ENCODE measurements at regions not wholly inside any gene's neighbourhood (a gene's known extent, or its start where the extent isn't known, plus 50 kb on each side); places are given as distances from the start of the nearest gene placed in this dataset.

DNA sequence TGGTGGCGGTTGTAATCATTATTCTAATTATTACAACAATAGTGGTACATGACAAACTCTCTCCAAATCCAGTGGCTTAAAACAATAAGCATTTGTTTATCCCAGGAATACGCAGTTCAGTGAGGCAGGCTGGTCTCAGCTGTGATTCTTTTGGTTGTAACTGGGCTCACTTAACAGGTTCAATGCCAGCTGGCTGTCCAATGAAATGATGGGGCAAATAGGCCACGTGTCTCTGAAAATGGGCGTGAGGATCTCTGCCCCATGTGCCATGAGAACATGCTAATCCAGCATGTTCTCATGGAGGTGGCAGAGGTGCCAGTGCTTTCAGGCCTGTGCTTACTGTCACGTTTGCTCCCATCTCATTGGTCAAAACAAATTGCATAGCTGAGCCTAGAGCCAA, 73.1 kb upstream of the CLMN start:
- H3K27me3 ChIP-seq (ENCODE audit: control insufficient read depth in 1 of 2, insufficient read depth in 2 of 2, low read length in 2 of 2): no peaks in the 10 kb centered on the region
- H3K4me1 ChIP-seq (ENCODE audit: insufficient read depth, low read length): no peaks in the 10 kb centered on the region
- no peak overlapping the region for H3K9ac ChIP-seq (ENCODE audit: low read length)
- H3K27ac ChIP-seq (ENCODE audit: low read depth, low read length): no peak overlapping the region
- H3K36me3 ChIP-seq (ENCODE audit: insufficient read depth, low read length): no peaks in the 10 kb centered on the region
- H3K4me3 ChIP-seq (ENCODE audit: low read depth in 1 of 2, low read length in 2 of 2): no peak overlapping the region
- H3K9me3 ChIP-seq (ENCODE audit: low read length): no peaks in the 10 kb centered on the region

DNA sequence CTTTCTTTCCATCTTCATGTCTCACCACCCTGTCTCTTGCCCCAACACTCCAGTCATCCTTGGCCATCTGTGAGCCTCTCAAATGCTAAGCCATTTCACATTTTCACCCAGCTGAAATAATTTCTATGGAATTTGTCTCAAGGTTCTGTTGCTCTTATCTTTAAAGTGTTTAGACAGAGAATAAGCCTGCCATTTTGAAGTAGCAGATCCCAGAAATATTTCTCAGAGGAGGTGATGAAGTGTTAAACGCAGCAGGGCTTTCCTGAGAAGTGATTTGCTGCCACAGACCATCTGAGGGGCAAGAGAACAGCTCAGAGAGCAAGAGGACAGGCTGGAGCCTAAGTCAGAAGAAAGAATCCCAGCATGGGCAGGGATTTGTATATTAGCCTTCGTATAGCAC, 71.6 kb upstream of the CLMN start:
- Histone ChIP-seq H3K27me3 (ENCODE audit: control insufficient read depth in 1 of 2, insufficient read depth in 2 of 2, low read length in 2 of 2) (no peaks in the 10 kb centered on the region), H3K27ac (ENCODE audit: low read depth, low read length) (no peak overlapping the region), H3K36me3 (ENCODE audit: insufficient read depth, low read length) (no peaks in the 10 kb centered on the region), H3K9ac (ENCODE audit: low read length) (no peak overlapping the region), H3K4me1 (ENCODE audit: insufficient read depth, low read length) (no peaks in the 10 kb centered on the region), H3K4me3 (ENCODE audit: low read depth in 1 of 2, low read length in 2 of 2) (no peak overlapping the region), H3K9me3 (ENCODE audit: low read length) (no peaks in the 10 kb centered on the region)

GRCh38 chr14:95389471-95390011, 69.8 kb upstream of the CLMN start:
- no peak overlapping the region for H3K9ac ChIP-seq (ENCODE audit: low read length)
- H3K9me3 ChIP-seq (ENCODE audit: low read length): no peaks in the 10 kb centered on the region
- no peak overlapping the region for H3K4me3 ChIP-seq (ENCODE audit: low read depth in 1 of 2, low read length in 2 of 2)
- H3K27me3 ChIP-seq (ENCODE audit: control insufficient read depth in 1 of 2, insufficient read depth in 2 of 2, low read length in 2 of 2): no peaks in the 10 kb centered on the region
- no peaks in the 10 kb centered on the region for H3K4me1 ChIP-seq (ENCODE audit: insufficient read depth, low read length)
- no peaks in the 10 kb centered on the region for H3K36me3 ChIP-seq (ENCODE audit: insufficient read depth, low read length)
- no peak overlapping the region for H3K27ac ChIP-seq (ENCODE audit: low read depth, low read length)

DNA sequence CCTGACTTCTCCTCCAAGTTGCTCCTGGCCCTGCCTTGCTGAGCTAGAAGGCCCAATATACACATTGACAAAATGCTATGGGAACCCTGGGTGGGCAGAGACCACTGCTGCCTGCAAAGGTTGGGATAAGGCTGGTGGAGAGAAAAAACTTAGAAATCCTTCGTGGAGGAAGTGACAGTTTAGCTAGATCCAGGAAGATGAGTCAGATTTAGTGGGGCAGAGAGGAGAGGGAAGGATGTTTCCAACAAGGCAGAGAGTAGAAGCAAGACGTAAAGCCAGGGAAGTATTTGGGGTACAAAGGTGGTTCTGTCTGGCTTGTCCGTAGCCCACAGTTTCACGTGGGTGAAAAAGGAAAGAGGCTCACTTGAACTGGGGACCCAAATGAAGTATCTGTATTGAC, 69.0 kb upstream of the CLMN start:
- Histone ChIP-seq H3K27ac (ENCODE audit: low read depth, low read length) (no peak overlapping the region), H3K9ac (ENCODE audit: low read length) (no peak overlapping the region), H3K4me3 (ENCODE audit: low read depth in 1 of 2, low read length in 2 of 2) (no peak overlapping the region), H3K9me3 (ENCODE audit: low read length) (no peaks in the 10 kb centered on the region), H3K4me1 (ENCODE audit: insufficient read depth, low read length) (no peaks in the 10 kb centered on the region), H3K36me3 (ENCODE audit: insufficient read depth, low read length) (no peaks in the 10 kb centered on the region), H3K27me3 (ENCODE audit: control insufficient read depth in 1 of 2, insufficient read depth in 2 of 2, low read length in 2 of 2) (no peaks in the 10 kb centered on the region)

GRCh38 chr14:95387826-95388445, 68.2 kb upstream of the CLMN start:
- Histone ChIP-seq H3K27ac (ENCODE audit: low read depth, low read length) (no peak overlapping the region), H3K27me3 (ENCODE audit: control insufficient read depth in 1 of 2, insufficient read depth in 2 of 2, low read length in 2 of 2) (no peaks in the 10 kb centered on the region), H3K9me3 (ENCODE audit: low read length) (no peaks in the 10 kb centered on the region), H3K4me3 (ENCODE audit: low read depth in 1 of 2, low read length in 2 of 2) (no peak overlapping the region), H3K9ac (ENCODE audit: low read length) (no peak overlapping the region), H3K36me3 (ENCODE audit: insufficient read depth, low read length) (no peaks in the 10 kb centered on the region), H3K4me1 (ENCODE audit: insufficient read depth, low read length) (no peaks in the 10 kb centered on the region)

GRCh38 chr14:95386536-95387095, 66.9 kb upstream of the CLMN start:
- Histone ChIP-seq H3K27ac (ENCODE audit: low read depth, low read length) (no peak overlapping the region), H3K9me3 (ENCODE audit: low read length) (no peaks in the 10 kb centered on the region), H3K27me3 (ENCODE audit: control insufficient read depth in 1 of 2, insufficient read depth in 2 of 2, low read length in 2 of 2) (no peaks in the 10 kb centered on the region), H3K36me3 (ENCODE audit: insufficient read depth, low read length) (no peaks in the 10 kb centered on the region), H3K9ac (ENCODE audit: low read length) (no peak overlapping the region), H3K4me3 (ENCODE audit: low read depth in 1 of 2, low read length in 2 of 2) (no peak overlapping the region), H3K4me1 (ENCODE audit: insufficient read depth, low read length) (no peaks in the 10 kb centered on the region)

- no peaks in the 10 kb centered on the region for H3K27me3 ChIP-seq (ENCODE audit: control insufficient read depth in 1 of 2, insufficient read depth in 2 of 2, low read length in 2 of 2)
Observed at GRCh38 chr14:95385701-95386100, 66.0 kb upstream of the CLMN start.

GRCh38 chr14:95382747-95383146, 63.0 kb upstream of the CLMN start:
- H3K9ac ChIP-seq (ENCODE audit: low read length): no peak overlapping the region
- no peaks in the 10 kb centered on the region for H3K4me1 ChIP-seq (ENCODE audit: insufficient read depth, low read length)
- no peaks in the 10 kb centered on the region for H3K36me3 ChIP-seq (ENCODE audit: insufficient read depth, low read length)
- H3K27me3 ChIP-seq (ENCODE audit: control insufficient read depth in 1 of 2, insufficient read depth in 2 of 2, low read length in 2 of 2): no peaks in the 10 kb centered on the region
- peaks cover 7% of the 10 kb centered on the region for H3K9me3 ChIP-seq (ENCODE audit: low read length)
- no peak overlapping the region for H3K4me3 ChIP-seq (ENCODE audit: low read depth in 1 of 2, low read length in 2 of 2)
- H3K27ac ChIP-seq (ENCODE audit: low read depth, low read length): no peak overlapping the region

More at GRCh38 chr14:95385701-95386100, 66.0 kb upstream of the CLMN start:
- Histone ChIP-seq H3K36me3 (ENCODE audit: insufficient read depth, low read length) (no peaks in the 10 kb centered on the region), H3K9me3 (ENCODE audit: low read length) (peaks cover under 1% of the 10 kb centered on the region), H3K9ac (ENCODE audit: low read length) (no peak overlapping the region), H3K4me3 (ENCODE audit: low read depth in 1 of 2, low read length in 2 of 2) (no peak overlapping the region), H3K27ac (ENCODE audit: low read depth, low read length) (no peak overlapping the region), H3K4me1 (ENCODE audit: insufficient read depth, low read length) (no peaks in the 10 kb centered on the region)

GRCh38 chr14:95381726-95382125, 62.0 kb upstream of the CLMN start:
- H3K9me3 ChIP-seq (ENCODE audit: low read length): peaks cover 7% of the 10 kb centered on the region
- no peak overlapping the region for H3K27ac ChIP-seq (ENCODE audit: low read depth, low read length)
- no peaks in the 10 kb centered on the region for H3K27me3 ChIP-seq (ENCODE audit: control insufficient read depth in 1 of 2, insufficient read depth in 2 of 2, low read length in 2 of 2)
- no peaks in the 10 kb centered on the region for H3K36me3 ChIP-seq (ENCODE audit: insufficient read depth, low read length)
- H3K4me3 ChIP-seq (ENCODE audit: low read depth in 1 of 2, low read length in 2 of 2): no peak overlapping the region
- no peaks in the 10 kb centered on the region for H3K4me1 ChIP-seq (ENCODE audit: insufficient read depth, low read length)
- H3K9ac ChIP-seq (ENCODE audit: low read length): no peak overlapping the region

- no peaks in the 10 kb centered on the region for H3K27me3 ChIP-seq (ENCODE audit: control insufficient read depth in 1 of 2, insufficient read depth in 2 of 2, low read length in 2 of 2)
Observed at GRCh38 chr14:95380350-95381042, 60.8 kb upstream of the CLMN start.

GRCh38 chr14:95379634-95380033, 59.9 kb upstream of the CLMN start:
- no peaks in the 10 kb centered on the region for H3K27me3 ChIP-seq (ENCODE audit: control insufficient read depth in 1 of 2, insufficient read depth in 2 of 2, low read length in 2 of 2)
- H3K9me3 ChIP-seq (ENCODE audit: low read length): peaks cover 7% of the 10 kb centered on the region
- H3K36me3 ChIP-seq (ENCODE audit: insufficient read depth, low read length): no peaks in the 10 kb centered on the region
- H3K4me3 ChIP-seq (ENCODE audit: low read depth in 1 of 2, low read length in 2 of 2): no peak overlapping the region
- H3K27ac ChIP-seq (ENCODE audit: low read depth, low read length): no peak overlapping the region
- no peak overlapping the region for H3K9ac ChIP-seq (ENCODE audit: low read length)
- no peaks in the 10 kb centered on the region for H3K4me1 ChIP-seq (ENCODE audit: insufficient read depth, low read length)

More at GRCh38 chr14:95380350-95381042, 60.8 kb upstream of the CLMN start:
- no peaks in the 10 kb centered on the region for H3K4me1 ChIP-seq (ENCODE audit: insufficient read depth, low read length)
- H3K4me3 ChIP-seq (ENCODE audit: low read depth in 1 of 2, low read length in 2 of 2): no peak overlapping the region
- H3K36me3 ChIP-seq (ENCODE audit: insufficient read depth, low read length): no peaks in the 10 kb centered on the region
- no peak overlapping the region for H3K9ac ChIP-seq (ENCODE audit: low read length)
- no peak overlapping the region for H3K27ac ChIP-seq (ENCODE audit: low read depth, low read length)
- peaks cover 7% of the 10 kb centered on the region for H3K9me3 ChIP-seq (ENCODE audit: low read length)
